Right atrium auricular region (tissue), 2 donors: ENCODE measurements at regions not wholly inside any gene's neighbourhood (a gene's known extent, or its start where the extent isn't known, plus 50 kb on each side); places are given as distances from the start of the nearest gene placed in this dataset.

Experiments used
- DNase-seq: peaks from one replicate; pipeline ENCODE4 v3.0.0-alpha.2; 2019; ENCODE audit warnings: low spot score
- H3K27ac ChIP-seq, 2 donors: fragments of 200-600 bp; sonication (generic); 1 replicate in 1 of 2; 2 replicates in 1 of 2; pipeline ENCODE4 v1.5.1; 2016 to 2019
- H3K27me3 ChIP-seq, 2 donors: fragments of 200-600 bp; sonication (generic); one replicate each; pipeline versions ENCODE4 v1.5.1 to v1.6.0; 2017 to 2019
- H3K36me3 ChIP-seq: fragments of 200-600 bp; sonication (generic); one replicate; pipeline ENCODE4 v1.5.1; 2016
- H3K4me1 ChIP-seq, 2 donors: fragments of 200-600 bp; sonication (generic); one replicate each; pipeline versions ENCODE4 v1.5.1 to v1.6.0; 2017 to 2019
- H3K4me3 ChIP-seq, 2 donors: fragments of 200-600 bp; sonication (generic); 1 replicate in 1 of 2; 2 replicates in 1 of 2; pipeline ENCODE4 v1.5.1; 2017 to 2019; ENCODE audit warnings: mild to moderate bottlenecking in 1 of 2, moderate library complexity in 1 of 2
- H3K9me3 ChIP-seq, 2 donors: fragments of 200-600 bp; sonication (generic); one replicate each; pipeline ENCODE4 v1.5.1; 2019
- TF ChIP-seq, protein P1 (sequence below), 2 donors: fragments of 200-600 bp; sonication (generic); IDR thresholded peaks; one replicate each; pipeline ENCODE4 v1.5.1; 2019; ENCODE audit warnings: antibody characterized with exemption in 2 of 2

DNA sequence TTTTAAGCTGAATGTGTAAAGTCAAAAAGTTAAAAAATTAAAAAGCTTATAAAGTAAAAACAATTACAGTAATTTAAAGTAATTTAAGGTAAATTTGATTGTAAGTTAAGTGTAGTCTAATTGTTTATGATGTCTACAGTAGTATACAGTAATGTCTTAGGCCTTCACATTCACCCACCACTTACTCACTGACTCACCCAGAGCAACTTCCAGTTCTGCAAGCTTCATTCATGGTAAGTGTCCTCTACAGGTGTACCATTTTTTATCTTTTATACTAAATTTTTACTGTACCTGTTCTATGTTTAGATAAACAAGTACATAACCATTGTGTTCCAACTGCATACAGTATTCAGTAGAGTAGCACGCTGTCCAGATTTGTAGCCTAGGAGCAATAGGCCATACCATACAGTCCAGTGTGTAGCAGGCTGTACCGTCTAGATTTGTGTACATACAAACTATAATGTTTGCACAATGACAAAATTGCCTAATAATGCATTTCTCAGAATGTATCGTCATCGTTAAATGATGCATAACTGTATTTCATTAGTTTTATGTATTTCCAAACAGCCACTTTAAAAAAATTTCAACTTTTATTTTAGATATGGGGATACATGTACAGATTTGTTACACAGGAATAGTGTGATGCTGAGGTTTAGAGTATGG is 319.3 kb downstream of the DYSF start:
- Histone ChIP-seq H3K4me3 (no peak overlapping the region), H3K36me3 (no peaks in the 10 kb centered on the region), H3K27me3 (no peaks in the 10 kb centered on the region), H3K9me3 (peaks cover 0 to 13% of the 10 kb centered on the region in 2 donors), H3K4me1 (no peaks in the 10 kb centered on the region), H3K27ac (no peak overlapping the region)
- DNase-seq = no peak
- TF ChIP-seq, protein P1, sequence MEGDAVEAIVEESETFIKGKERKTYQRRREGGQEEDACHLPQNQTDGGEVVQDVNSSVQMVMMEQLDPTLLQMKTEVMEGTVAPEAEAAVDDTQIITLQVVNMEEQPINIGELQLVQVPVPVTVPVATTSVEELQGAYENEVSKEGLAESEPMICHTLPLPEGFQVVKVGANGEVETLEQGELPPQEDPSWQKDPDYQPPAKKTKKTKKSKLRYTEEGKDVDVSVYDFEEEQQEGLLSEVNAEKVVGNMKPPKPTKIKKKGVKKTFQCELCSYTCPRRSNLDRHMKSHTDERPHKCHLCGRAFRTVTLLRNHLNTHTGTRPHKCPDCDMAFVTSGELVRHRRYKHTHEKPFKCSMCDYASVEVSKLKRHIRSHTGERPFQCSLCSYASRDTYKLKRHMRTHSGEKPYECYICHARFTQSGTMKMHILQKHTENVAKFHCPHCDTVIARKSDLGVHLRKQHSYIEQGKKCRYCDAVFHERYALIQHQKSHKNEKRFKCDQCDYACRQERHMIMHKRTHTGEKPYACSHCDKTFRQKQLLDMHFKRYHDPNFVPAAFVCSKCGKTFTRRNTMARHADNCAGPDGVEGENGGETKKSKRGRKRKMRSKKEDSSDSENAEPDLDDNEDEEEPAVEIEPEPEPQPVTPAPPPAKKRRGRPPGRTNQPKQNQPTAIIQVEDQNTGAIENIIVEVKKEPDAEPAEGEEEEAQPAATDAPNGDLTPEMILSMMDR (IDR thresholded peaks at IDR 0.05) = no peak

DNA sequence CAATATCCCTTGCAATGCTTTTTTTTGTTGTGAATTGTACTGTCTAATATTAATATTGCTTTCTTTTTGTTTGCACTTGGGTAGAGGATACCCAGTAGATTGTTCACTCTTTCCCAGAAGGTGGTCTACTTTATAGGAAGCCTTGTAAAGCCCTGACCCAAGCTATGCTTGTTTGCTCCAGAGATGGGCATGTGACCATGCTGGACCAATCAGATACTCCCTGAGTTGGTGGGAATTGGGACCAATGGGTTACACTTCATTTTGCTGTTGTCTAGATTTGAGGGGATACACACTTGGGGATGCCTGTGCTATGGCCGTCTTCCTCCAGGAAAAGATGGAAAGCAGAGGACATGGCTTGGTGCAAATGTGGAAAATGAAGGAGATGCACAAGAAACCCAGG is 314.3 kb downstream of the DYSF start:
- peaks cover 0 to 13% of the 10 kb centered on the region in 2 donors for H3K9me3 ChIP-seq
- TF ChIP-seq, protein P1 (IDR thresholded peaks at IDR 0.05) = no peak
- DNase-seq = no peak
- H3K4me3 ChIP-seq = no peak overlapping the region
- H3K36me3 ChIP-seq = no peaks in the 10 kb centered on the region
- H3K27ac ChIP-seq = no peak overlapping the region
- H3K4me1 ChIP-seq = no peaks in the 10 kb centered on the region
- H3K27me3 ChIP-seq = no peaks in the 10 kb centered on the region

DNA sequence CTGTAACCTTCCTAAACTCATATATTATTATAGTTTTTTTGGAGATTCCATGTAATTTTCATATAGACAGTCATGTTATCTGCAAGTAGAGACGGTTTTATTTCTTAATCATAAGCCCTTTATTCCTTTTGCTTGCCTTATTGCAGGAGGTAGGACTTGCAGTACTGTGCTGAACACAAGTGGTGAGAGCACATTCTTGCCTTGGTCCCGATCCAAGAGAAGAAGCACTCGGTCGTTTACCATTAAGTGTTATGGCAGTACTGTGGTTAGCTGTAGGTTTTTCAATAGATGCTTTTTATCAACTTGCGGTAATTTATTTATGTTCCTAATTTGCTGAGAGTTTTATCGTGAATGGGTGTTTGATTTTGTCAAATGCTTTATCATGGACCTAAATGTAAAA is 305.7 kb downstream of the DYSF start:
- H3K36me3 ChIP-seq = no peaks in the 10 kb centered on the region
- H3K4me3 ChIP-seq = no peak overlapping the region
- TF ChIP-seq, protein P1 (IDR thresholded peaks at IDR 0.05) = no peak
- H3K27me3 ChIP-seq = no peaks in the 10 kb centered on the region
- H3K9me3 ChIP-seq = no peaks in the 10 kb centered on the region
- H3K27ac ChIP-seq = no peak overlapping the region
- DNase-seq = no peak
- no peaks in the 10 kb centered on the region for H3K4me1 ChIP-seq

DNA sequence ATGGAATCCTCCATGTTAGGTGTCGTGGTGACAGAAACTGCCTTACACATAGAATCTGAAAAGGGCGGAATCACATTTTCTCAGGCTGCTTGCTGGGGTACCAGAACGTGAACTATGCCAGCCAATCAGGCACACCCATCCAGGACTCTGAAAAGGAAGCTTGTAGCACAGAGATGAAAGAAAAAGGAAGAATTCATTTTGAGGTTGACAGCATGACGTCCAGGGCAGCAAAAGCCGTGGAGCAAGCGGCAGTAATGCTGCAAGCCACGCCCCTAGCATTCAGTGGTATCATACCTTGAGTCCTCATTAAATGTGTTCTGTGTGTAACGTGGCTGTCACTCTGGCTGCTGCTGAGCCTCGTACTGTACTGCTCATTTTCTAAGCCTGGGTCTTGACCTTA is 304.0 kb downstream of the DYSF start:
- TF ChIP-seq, protein P1 (IDR thresholded peaks at IDR 0.05) = no peak
- Histone ChIP-seq H3K27me3 (no peaks in the 10 kb centered on the region), H3K36me3 (no peaks in the 10 kb centered on the region), H3K9me3 (no peaks in the 10 kb centered on the region), H3K4me1 (no peaks in the 10 kb centered on the region), H3K27ac (no peak overlapping the region), H3K4me3 (no peak overlapping the region)
- no peak for DNase-seq

DNA sequence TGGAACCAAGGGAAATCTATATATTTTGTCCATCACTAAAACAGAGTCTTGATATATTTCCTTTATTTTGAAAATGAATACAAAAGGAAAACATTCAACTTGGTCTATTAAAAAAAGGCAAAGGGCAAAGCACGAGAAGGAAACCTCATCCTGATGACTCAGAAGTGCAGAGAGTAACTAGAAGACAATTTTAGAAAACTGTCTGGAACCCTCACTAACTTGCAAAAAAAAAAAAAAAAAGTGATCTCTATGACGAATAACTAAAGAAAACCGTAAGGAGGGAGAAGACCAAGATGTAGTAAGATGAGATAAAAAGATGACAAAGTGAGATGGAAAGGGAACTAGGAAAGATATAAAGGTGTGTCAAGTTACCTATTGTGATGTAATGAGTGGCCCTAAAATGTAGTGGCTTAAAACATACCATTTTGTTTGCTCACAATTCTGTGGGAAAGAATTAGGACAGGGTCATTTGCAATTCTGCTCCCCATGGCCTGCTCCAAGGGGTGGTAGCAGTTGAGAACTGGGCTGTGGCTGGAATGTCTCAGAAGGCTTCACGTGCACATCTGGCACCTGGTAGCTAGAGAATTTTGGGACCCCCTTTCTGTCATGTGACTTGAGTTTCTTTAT is 303.0 kb downstream of the DYSF start:
- no peak overlapping the region for H3K27ac ChIP-seq
- no peaks in the 10 kb centered on the region for H3K9me3 ChIP-seq
- TF ChIP-seq, protein P1 (IDR thresholded peaks at IDR 0.05) = no peak
- no peaks in the 10 kb centered on the region for H3K36me3 ChIP-seq
- H3K4me1 ChIP-seq = no peaks in the 10 kb centered on the region
- H3K27me3 ChIP-seq = no peaks in the 10 kb centered on the region
- DNase-seq = no peak
- H3K4me3 ChIP-seq = no peak overlapping the region

DNA sequence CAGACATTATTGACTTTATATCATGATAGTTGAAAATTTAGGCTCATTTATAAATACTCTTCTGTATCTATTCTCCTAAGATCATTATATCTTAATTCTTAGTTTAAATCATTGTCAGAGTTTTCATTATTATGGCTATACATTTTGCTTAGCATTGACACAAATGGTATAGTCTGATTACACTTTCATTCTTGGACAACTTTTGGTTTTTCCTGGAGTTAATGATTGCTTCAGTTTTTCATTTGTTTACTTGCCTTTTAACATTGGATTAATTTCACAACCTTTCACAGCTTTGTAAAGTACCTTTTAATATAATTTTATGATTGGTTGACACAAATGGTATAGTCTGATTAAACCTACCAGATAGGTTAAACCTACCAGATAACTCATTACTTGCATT is 298.2 kb downstream of the DYSF start:
- no peaks in the 10 kb centered on the region for H3K27me3 ChIP-seq
- TF ChIP-seq, protein P1 (IDR thresholded peaks at IDR 0.05) = no peak
- H3K27ac ChIP-seq = no peak overlapping the region
- H3K36me3 ChIP-seq = no peaks in the 10 kb centered on the region
- DNase-seq = no peak
- H3K9me3 ChIP-seq = no peaks in the 10 kb centered on the region
- H3K4me3 ChIP-seq = no peak overlapping the region
- H3K4me1 ChIP-seq = peaks cover 0 to 33% of the 10 kb centered on the region in 2 donors
